ENCODE measurements at regions not wholly inside any gene's neighbourhood (a gene's known extent, or its start where the extent isn't known, plus 50 kb on each side); places are given as distances from the start of the nearest gene placed in this dataset.
"Not testable (repeated sequence)": the region's sequence is repeated elsewhere in the genome, so short reads cannot be mapped to it uniquely, and the experiment has no call there.

DNA sequence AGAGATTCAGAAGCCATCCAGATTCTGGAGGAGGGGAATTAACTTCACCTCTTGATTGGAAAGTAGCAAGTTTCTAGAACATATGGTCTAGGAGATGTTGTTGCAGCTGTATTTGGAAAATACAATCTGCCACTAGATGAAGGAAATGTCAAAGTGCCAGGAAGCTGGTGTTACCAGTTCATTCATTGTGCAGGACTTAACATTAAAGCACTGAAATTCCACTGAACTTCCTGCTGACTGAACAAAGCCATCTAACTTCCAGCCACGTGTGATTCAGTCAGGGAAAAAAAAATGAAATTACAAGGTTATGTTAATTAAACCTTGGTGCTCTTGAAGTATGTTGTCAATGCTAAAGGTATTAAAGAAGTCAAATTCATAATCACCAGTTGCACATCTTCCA, 321.5 kb upstream of the SASH1 start:
- no peak for DNase-seq (ENCODE audit: low read depth)
- TF ChIP-seq, protein P1, sequence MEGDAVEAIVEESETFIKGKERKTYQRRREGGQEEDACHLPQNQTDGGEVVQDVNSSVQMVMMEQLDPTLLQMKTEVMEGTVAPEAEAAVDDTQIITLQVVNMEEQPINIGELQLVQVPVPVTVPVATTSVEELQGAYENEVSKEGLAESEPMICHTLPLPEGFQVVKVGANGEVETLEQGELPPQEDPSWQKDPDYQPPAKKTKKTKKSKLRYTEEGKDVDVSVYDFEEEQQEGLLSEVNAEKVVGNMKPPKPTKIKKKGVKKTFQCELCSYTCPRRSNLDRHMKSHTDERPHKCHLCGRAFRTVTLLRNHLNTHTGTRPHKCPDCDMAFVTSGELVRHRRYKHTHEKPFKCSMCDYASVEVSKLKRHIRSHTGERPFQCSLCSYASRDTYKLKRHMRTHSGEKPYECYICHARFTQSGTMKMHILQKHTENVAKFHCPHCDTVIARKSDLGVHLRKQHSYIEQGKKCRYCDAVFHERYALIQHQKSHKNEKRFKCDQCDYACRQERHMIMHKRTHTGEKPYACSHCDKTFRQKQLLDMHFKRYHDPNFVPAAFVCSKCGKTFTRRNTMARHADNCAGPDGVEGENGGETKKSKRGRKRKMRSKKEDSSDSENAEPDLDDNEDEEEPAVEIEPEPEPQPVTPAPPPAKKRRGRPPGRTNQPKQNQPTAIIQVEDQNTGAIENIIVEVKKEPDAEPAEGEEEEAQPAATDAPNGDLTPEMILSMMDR (conservative IDR thresholded peaks at IDR 0.05; ENCODE audit: low read depth, low read length) = no peak
- H3K4me3 ChIP-seq (ENCODE audit: low read length) = no peak overlapping the region

DNA sequence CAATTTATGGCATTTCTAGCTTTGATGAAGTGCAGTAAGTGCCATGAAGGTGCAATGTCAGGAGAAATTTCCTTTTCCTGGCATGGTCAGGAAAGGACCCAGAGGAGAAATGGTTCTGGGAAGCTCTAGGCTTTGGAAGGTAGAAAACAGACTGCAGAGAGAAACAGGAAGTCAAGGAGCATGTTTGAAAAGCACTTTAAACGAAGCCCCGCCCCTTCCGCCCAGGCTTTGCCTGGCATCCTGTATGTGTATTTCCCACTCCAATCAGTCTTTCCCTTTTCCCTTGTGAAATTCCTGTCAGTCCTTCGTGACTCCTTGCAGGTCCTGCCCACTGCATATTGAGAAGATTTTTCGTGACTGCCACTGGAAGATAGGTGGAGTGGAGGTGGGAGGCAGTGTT, 320.9 kb upstream of the SASH1 start:
- H3K4me3 ChIP-seq (ENCODE audit: low read length) = no peak overlapping the region
- DNase-seq (ENCODE audit: low read depth) = no peak
- TF ChIP-seq, protein P1 (conservative IDR thresholded peaks at IDR 0.05; ENCODE audit: low read depth, low read length) = no peak

DNA sequence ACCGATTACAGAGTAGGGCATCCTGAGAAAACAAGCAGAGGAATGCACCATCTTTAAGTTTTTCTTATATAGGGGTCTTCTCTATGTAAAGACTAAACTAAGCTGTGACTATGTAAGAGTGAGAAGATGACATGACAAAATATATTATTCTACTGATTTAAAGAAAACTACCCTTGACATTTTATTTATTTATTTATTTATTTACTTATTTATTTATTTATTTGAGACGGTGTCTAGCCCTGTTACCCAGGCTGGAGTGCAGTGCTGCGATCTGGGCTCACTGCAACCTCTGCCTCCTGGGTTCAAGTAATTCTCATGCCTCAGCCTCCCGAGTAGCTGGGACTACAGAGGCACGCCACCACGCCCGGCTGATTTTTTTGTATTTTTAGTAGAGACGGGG, 320.4 kb upstream of the SASH1 start:
- H3K4me3 ChIP-seq (ENCODE audit: low read length); DNase-seq (ENCODE audit: low read depth): not testable (repeated sequence)

DNA sequence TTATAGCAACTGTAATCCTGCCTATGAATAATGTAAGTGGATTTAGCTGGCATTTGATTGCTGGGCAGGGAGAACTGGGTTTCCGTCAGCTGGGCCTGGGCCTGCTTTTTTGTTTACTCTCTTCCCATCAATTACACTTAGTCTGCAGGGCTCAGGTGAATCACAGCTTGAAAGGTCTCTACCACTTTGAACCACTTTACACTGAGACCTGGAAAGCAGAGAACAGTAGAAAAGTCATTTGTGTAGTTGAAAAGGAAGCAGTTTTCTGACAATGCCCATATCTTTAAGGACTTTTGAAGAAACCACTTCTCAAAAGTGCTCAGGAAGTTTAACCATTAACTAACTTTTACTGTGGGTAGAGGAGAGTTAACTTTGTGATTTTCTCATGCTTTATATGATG, 315.4 kb upstream of the SASH1 start:
- TF ChIP-seq, protein P1 (conservative IDR thresholded peaks at IDR 0.05; ENCODE audit: low read depth, low read length) = no peak
- no peak for DNase-seq (ENCODE audit: low read depth)
- no peak overlapping the region for H3K4me3 ChIP-seq (ENCODE audit: low read length)

DNA sequence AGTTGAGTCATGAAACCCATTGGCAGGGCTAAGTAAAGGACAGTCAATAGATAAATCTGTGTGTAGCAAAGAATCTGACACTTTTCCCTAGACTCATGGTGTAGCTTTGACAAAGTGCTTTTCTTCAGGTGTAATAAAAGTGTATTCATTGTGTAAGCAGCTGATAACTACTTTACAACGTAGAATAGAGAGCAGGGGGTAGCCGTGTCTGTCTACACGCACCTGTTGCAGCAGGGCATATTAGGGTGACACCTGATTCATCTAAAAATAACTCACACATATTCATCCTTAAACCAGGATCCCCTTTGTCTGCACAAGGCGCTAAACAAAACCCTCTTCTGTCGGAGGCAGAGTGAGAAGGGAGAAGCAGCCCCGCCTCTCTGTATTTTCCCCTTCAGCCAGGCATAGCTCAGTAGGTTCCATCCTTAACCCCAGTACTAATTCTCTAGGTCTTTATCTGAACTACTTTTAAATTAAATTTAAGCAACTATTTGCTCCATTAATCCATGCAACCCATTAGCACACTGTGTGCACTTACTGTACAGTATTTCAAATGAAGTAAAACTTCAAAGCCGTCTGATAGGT, 306.7 kb upstream of the SASH1 start:
- TF ChIP-seq, protein P1 (conservative IDR thresholded peaks at IDR 0.05; ENCODE audit: low read depth, low read length) = no peak
- H3K4me3 ChIP-seq (ENCODE audit: low read length) = no peak overlapping the region
- DNase-seq (ENCODE audit: low read depth) = no peak

DNA sequence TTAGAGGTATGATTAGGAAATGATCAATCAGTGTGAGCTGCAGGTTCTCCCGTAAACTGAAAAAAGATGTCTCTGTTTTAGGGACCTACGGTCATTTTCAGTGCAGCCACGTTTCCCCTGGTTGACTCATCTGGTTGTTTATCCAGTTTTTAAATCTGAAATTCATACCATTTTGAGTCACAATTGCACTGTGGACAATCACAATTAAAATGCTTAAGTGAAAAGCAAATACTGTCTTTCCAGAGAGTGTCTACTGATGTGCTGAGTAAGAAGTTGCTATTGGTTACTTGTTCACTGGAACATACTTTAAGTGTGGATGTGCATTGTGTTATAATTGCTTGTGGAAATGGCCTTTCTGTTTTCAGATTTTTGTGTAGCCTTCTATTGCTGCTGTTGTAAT, 305.1 kb upstream of the SASH1 start:
- DNase-seq (ENCODE audit: low read depth) = no peak
- TF ChIP-seq, protein P1 (conservative IDR thresholded peaks at IDR 0.05; ENCODE audit: low read depth, low read length) = no peak
- H3K4me3 ChIP-seq (ENCODE audit: low read length) = no peak overlapping the region

DNA sequence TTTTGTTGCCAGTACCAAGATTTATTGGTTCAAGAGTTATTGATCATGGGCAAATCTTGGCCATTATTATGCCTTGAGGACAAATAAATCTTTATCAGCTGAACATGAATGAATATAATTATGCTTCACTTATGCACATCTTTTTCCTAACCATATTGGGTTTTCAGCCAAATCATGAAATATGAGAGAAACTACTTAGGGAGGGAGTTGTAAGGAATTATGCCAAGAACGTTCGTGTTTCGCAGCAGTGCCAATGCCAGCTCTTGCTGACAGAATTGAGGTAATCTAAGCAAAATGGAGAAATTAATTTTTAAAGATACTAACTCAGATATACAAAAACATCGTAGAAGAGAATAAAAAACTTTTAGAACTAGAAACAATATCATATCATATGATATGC, 301.1 kb upstream of the SASH1 start:
- H3K4me3 ChIP-seq (ENCODE audit: low read length) = no peak overlapping the region
- TF ChIP-seq, protein P1 (conservative IDR thresholded peaks at IDR 0.05; ENCODE audit: low read depth, low read length) = no peak
- no peak for DNase-seq (ENCODE audit: low read depth)

DNA sequence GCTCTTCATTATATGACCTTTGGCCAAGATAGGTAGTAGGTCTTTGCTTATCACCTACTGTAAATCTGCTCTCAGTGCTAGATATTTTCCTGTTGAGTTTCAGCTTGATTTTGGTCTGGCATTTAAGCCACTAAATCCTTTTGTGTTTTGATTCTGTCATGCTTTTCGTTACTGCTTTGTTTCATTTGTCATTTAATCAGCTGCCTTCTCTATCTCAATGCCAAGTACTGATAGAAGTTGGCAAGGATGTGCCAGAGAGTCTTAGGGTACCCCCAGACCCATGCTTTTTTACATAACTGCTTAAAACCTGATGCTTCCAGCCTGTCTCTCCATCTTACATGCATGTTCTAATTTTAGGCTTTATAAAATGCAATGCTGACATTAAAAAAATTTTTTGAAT, 300.1 kb upstream of the SASH1 start:
- DNase-seq (ENCODE audit: low read depth) = no peak
- H3K4me3 ChIP-seq (ENCODE audit: low read length) = no peak overlapping the region
- TF ChIP-seq, protein P1 (conservative IDR thresholded peaks at IDR 0.05; ENCODE audit: low read depth, low read length) = no peak

Measured in retinal pigment epithelial cell (primary cell).